Caco-2 (cell line): ENCODE measurements at regions not wholly inside any gene's neighbourhood (a gene's known extent, or its start where the extent isn't known, plus 50 kb on each side); places are given as distances from the start of the nearest gene placed in this dataset.

Source experiments
- BruUV-seq: library from RNA; stranded (reverse); fragments of 400-500 nt; replicated peaks from 2 replicates; lab custom pipeline; 2021; lab: Mats Ljungman, UMichigan
- CTCF ChIA-PET: fragments of 300-600 bp; sonication (Branson Sonifier 250); formaldehyde crosslinking; loops from one replicate; lab custom pipeline; 2022; ENCODE audit warnings: antibody characterized with exemption; lab: Charles Lee
- POLR2A ChIA-PET: fragments of 300-600 bp; sonication (Branson Sonifier 250); formaldehyde crosslinking; loops from one replicate; lab custom pipeline; 2022; ENCODE audit warnings: antibody characterized with exemption; lab: Charles Lee
- DNase-seq, 2 experiments: peaks; one replicate each; pipeline versions ENCODE4 v3.0.0 to v3.0.0-alpha.2; 2020 to 2022
- H3K27me3 ChIP-seq: replicated peaks from 2 replicates; pipeline ENCODE4 v1.6.0; 2011; ENCODE audit warnings: low read length; ENCODE audit not compliant: control insufficient read depth, insufficient read depth
- H3K36me3 ChIP-seq: 2 replicates; pipeline ENCODE4 v1.5.1; 2011; ENCODE audit warnings: low read length; ENCODE audit not compliant: control insufficient read depth, insufficient read depth
- H3K4me1 ChIP-seq: fragments of 250-450 bp; sonication (Bioruptor Pico); 2 replicates; pipeline ENCODE4 v1.5.1; 2020; ENCODE audit warnings: mild to moderate bottlenecking
- H3K4me3 ChIP-seq: 2 replicates; pipeline ENCODE4 v1.5.1; 2011; ENCODE audit warnings: low read depth, mild to moderate bottlenecking, control low read depth, low read length
- H3K9me3 ChIP-seq: fragments of 250-450 bp; sonication (Bioruptor Pico); 2 replicates; pipeline ENCODE4 v1.5.1; 2020; ENCODE audit warnings: mild to moderate bottlenecking, moderate library complexity
- H3K27ac Mint-ChIP-seq: one replicate; pipeline ENCODE4 v1.8.0; 2022; ENCODE audit warnings: mixed read lengths; ENCODE audit not compliant: unreplicated experiment
- H3K27me3 Mint-ChIP-seq: one replicate; pipeline ENCODE4 v1.8.0; 2022; ENCODE audit warnings: mixed read lengths; ENCODE audit not compliant: insufficient read depth, unreplicated experiment
- H3K36me3 Mint-ChIP-seq: one replicate; pipeline ENCODE4 v1.8.0; 2022; ENCODE audit warnings: mild to moderate bottlenecking, mixed read lengths; ENCODE audit not compliant: insufficient read depth, unreplicated experiment
- H3K4me1 Mint-ChIP-seq: one replicate; pipeline ENCODE4 v1.8.0; 2022; ENCODE audit warnings: low read depth, mixed read lengths; ENCODE audit not compliant: unreplicated experiment
- H3K4me3 Mint-ChIP-seq: one replicate; pipeline ENCODE4 v1.8.0; 2022; ENCODE audit warnings: mild to moderate bottlenecking, moderate library complexity, mixed read lengths; ENCODE audit not compliant: unreplicated experiment
- H3K9me3 Mint-ChIP-seq: one replicate; pipeline ENCODE4 v1.8.0; 2022; ENCODE audit warnings: mixed read lengths; ENCODE audit not compliant: unreplicated experiment
- CTCF ChIP-seq, 2 experiments: fragments of 200-600 bp in 1 of 2; IDR thresholded peaks; 1 replicate in 1 of 2; 2 replicates in 1 of 2; pipeline versions ENCODE4 v1.5.1 to v1.8.0; 2011 to 2022; ENCODE audit warnings: antibody characterized with exemption in 1 of 2, control low read depth in 1 of 2, inconsistent platforms in 1 of 2, low read depth in 1 of 2, low read length in 1 of 2, mild to moderate bottlenecking in 1 of 2, moderate library complexity in 1 of 2; ENCODE audit not compliant: insufficient read depth in 1 of 2, severe bottlenecking in 1 of 2, unreplicated experiment in 1 of 2
- intact Hi-C: fragments of 100-400 bp; cut with micrococcal nuclease; formaldehyde crosslinking; loops from one replicate; pipeline ENCODE4 v1.10.0; 2022; ENCODE audit not compliant: unreplicated experiment

- no peaks in the 10 kb centered on the region for H3K9me3 ChIP-seq
- no peak overlapping the region for H3K27ac Mint-ChIP-seq
- H3K36me3 Mint-ChIP-seq = no peaks in the 10 kb centered on the region
- no peaks in the 10 kb centered on the region for H3K27me3 ChIP-seq
- no TSS peak for BruUV-seq
- POLR2A ChIA-PET = no interaction called here
- TF ChIP-seq CTCF (IDR thresholded peaks at IDR 0.05; ENCODE audit: insufficient read depth in 1 of 2, low read depth in 1 of 2, low read length in 1 of 2, severe bottlenecking in 1 of 2, unreplicated experiment in 1 of 2) = no peak
- no peaks in the 10 kb centered on the region for H3K36me3 ChIP-seq
- peaks cover 10% of the 10 kb centered on the region for H3K27me3 Mint-ChIP-seq
- H3K4me1 Mint-ChIP-seq = no peaks in the 10 kb centered on the region
- intact Hi-C loops = no loop called here
- CTCF ChIA-PET = no interaction called here
- H3K4me3 ChIP-seq = no peak overlapping the region
- H3K4me3 Mint-ChIP-seq = no peak overlapping the region
- H3K9me3 Mint-ChIP-seq = no peaks in the 10 kb centered on the region
- no peaks in the 10 kb centered on the region for H3K4me1 ChIP-seq
- no peak for DNase-seq
Observed at GRCh38 chr17:63040816-63041215, 74.8 kb downstream of the TANC2 start.

GRCh38 chr17:63041251-63041650 lies 75.2 kb downstream of the TANC2 start:
- Mint-ChIP-seq H3K36me3 (no peaks in the 10 kb centered on the region), H3K9me3 (no peaks in the 10 kb centered on the region), H3K27ac (no peak overlapping the region), H3K27me3 (peaks cover 8% of the 10 kb centered on the region), H3K4me1 (no peaks in the 10 kb centered on the region), H3K4me3 (no peak overlapping the region)
- ChIA-PET POLR2A (no interaction called here), CTCF (no interaction called here)
- no peak overlapping the region for H3K4me3 ChIP-seq
- H3K4me1 ChIP-seq = no peaks in the 10 kb centered on the region
- H3K27me3 ChIP-seq = no peaks in the 10 kb centered on the region
- no peak for DNase-seq
- no peaks in the 10 kb centered on the region for H3K36me3 ChIP-seq
- TF ChIP-seq CTCF (IDR thresholded peaks at IDR 0.05; ENCODE audit: insufficient read depth in 1 of 2, low read depth in 1 of 2, low read length in 1 of 2, severe bottlenecking in 1 of 2, unreplicated experiment in 1 of 2) = no peak
- no TSS peak for BruUV-seq
- intact Hi-C loops = no loop called here
- H3K9me3 ChIP-seq = no peaks in the 10 kb centered on the region

GRCh38 chr17:63041722-63042121 lies 75.7 kb downstream of the TANC2 start:
- Mint-ChIP-seq H3K9me3 (no peaks in the 10 kb centered on the region), H3K4me1 (no peaks in the 10 kb centered on the region), H3K27ac (no peak overlapping the region), H3K4me3 (no peak overlapping the region), H3K27me3 (peaks cover 8% of the 10 kb centered on the region), H3K36me3 (no peaks in the 10 kb centered on the region)
- intact Hi-C loops = no loop called here
- no peak overlapping the region for H3K4me3 ChIP-seq
- ChIA-PET CTCF (no interaction called here), POLR2A (no interaction called here)
- H3K4me1 ChIP-seq = no peaks in the 10 kb centered on the region
- no peaks in the 10 kb centered on the region for H3K27me3 ChIP-seq
- BruUV-seq = no TSS peak
- H3K9me3 ChIP-seq = no peaks in the 10 kb centered on the region
- H3K36me3 ChIP-seq = no peaks in the 10 kb centered on the region
- DNase-seq = no peak
- TF ChIP-seq CTCF (IDR thresholded peaks at IDR 0.05; ENCODE audit: insufficient read depth in 1 of 2, low read depth in 1 of 2, low read length in 1 of 2, severe bottlenecking in 1 of 2, unreplicated experiment in 1 of 2) = no peak
